Body of pancreas (tissue), 4 donors: ENCODE measurements at regions not wholly inside any gene's neighbourhood (a gene's known extent, or its start where the extent isn't known, plus 50 kb on each side); places are given as distances from the start of the nearest gene placed in this dataset.

ENCODE experiments used
- POLR2A ChIP-seq, 3 donors: fragments of 450-650 bp; IDR thresholded peaks; one replicate each; pipeline ENCODE4 v1.6.1; 2016; ENCODE audit warnings: antibody characterized with exemption in 3 of 3, mild to moderate bottlenecking in 2 of 3
- TF ChIP-seq, protein P1 (sequence below), 7 experiments: fragments of 450-650 bp in 4 of 7; fragments of 200-600 bp in 3 of 7; sonication (generic) in 3 of 7; IDR thresholded peaks; one replicate each; pipeline ENCODE4 v1.5.1; 2016 to 2019; ENCODE audit warnings: antibody characterized with exemption in 7 of 7

DNA sequence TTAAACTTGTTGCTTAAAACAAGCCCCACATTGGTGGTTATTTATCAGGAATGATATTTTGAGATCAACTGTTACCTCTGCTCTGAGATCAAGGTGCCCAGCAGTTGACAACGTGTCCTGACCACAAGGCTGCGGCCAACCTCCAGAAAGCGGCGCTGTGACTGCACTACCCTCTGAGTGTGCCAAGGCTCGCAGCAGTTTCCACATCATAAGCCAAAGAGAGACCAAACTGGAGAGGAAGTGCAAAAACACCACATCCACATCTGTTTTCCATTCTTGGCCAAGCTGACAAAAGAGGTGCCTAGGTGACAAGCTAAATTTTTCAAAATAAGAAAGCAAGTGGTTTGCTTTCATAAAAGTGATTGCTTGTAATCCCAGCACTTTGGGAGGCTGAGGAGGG lies 410.8 kb upstream of the POU3F3 start:
- TF ChIP-seq, protein P1, sequence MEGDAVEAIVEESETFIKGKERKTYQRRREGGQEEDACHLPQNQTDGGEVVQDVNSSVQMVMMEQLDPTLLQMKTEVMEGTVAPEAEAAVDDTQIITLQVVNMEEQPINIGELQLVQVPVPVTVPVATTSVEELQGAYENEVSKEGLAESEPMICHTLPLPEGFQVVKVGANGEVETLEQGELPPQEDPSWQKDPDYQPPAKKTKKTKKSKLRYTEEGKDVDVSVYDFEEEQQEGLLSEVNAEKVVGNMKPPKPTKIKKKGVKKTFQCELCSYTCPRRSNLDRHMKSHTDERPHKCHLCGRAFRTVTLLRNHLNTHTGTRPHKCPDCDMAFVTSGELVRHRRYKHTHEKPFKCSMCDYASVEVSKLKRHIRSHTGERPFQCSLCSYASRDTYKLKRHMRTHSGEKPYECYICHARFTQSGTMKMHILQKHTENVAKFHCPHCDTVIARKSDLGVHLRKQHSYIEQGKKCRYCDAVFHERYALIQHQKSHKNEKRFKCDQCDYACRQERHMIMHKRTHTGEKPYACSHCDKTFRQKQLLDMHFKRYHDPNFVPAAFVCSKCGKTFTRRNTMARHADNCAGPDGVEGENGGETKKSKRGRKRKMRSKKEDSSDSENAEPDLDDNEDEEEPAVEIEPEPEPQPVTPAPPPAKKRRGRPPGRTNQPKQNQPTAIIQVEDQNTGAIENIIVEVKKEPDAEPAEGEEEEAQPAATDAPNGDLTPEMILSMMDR (IDR thresholded peaks at IDR 0.05): no peak
- TF ChIP-seq POLR2A (IDR thresholded peaks at IDR 0.05): no peak
